Cardiac muscle cell (in vitro differentiated cells and primary cell): ENCODE measurements at regions not wholly inside any gene's neighbourhood (a gene's known extent, or its start where the extent isn't known, plus 50 kb on each side); places are given as distances from the start of the nearest gene placed in this dataset.

Experiments used
- DNase-seq, 2 donors: peaks; one replicate each; pipeline versions ENCODE4 v3.0.0 to v3.0.0-alpha.2; 2010 to 2017; ENCODE audit warnings: low read depth in 1 of 2, low spot score in 1 of 2
- H3K27ac ChIP-seq: fragments of 200-600 bp; sonication (generic); 2 replicates; pipeline ENCODE4 v1.5.1; 2016
- H3K27me3 ChIP-seq: fragments of 200-600 bp; sonication (generic); 2 replicates; pipeline ENCODE4 v1.6.0; 2016; ENCODE audit warnings: control low read depth
- H3K36me3 ChIP-seq: fragments of 200-600 bp; sonication (generic); 2 replicates; pipeline ENCODE4 v1.5.1; 2016; ENCODE audit warnings: control low read depth
- H3K4me1 ChIP-seq: fragments of 200-600 bp; sonication (generic); 2 replicates; pipeline ENCODE4 v1.8.1; 2017; ENCODE audit warnings: low read depth, mild to moderate bottlenecking, mixed run types
- H3K4me3 ChIP-seq: fragments of 200-600 bp; sonication (generic); 2 replicates; pipeline ENCODE4 v1.5.1; 2016; ENCODE audit warnings: mild to moderate bottlenecking
- H3K9me3 ChIP-seq: fragments of 200-600 bp; sonication (generic); 2 replicates; pipeline ENCODE4 v1.5.1; 2017; ENCODE audit warnings: low read depth, mild to moderate bottlenecking, control low read depth
- TF ChIP-seq, protein P1 (sequence below): IDR thresholded peaks from 2 replicates; pipeline ENCODE4 v1.5.1; 2012; ENCODE audit warnings: low read depth, mild to moderate bottlenecking, low read length

DNA sequence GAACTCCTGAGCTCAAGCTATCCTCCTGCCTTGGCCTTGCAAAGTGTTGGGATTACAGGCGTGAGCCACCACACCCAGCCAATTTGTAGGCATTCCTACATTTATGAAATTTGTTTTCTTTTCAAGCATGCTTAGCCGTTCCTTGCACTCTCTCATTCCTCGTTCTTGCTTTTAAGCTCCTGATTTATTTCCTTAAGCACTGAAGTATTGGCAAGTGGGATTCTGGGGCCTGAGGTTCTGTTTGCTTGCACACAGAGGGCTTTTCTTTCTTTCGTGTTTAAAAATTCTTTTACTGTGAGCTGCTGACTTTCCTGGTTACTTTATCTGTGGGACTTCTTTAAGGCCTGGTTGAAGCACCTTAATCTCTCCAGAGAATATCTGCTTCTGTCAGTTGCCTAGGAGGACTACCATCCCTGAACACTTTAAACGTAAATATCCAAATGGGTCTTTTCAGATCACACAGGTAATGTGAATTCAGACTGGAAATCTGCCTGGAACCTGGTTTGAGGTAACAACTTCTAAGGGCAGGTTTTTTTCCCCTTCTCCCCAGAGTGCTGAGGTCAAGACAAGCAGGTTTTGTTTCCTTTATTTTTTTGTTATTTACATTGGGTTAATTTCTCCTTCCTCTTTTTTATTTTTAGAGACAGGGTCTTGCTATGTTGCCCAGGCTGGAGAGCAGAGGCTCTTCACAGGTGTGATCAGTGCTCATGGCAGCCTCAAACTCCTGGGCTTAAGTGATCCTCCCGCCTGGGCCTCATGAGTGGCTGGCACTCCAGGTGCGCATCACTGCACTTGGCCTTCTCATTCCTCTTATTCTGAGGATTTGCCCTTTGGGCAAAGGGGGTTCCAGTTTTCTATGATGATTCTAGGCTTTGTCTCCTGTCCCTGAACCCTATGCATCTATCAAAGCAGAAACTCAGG is 102.9 kb downstream of the PFKFB3 start:
- TF ChIP-seq, protein P1, sequence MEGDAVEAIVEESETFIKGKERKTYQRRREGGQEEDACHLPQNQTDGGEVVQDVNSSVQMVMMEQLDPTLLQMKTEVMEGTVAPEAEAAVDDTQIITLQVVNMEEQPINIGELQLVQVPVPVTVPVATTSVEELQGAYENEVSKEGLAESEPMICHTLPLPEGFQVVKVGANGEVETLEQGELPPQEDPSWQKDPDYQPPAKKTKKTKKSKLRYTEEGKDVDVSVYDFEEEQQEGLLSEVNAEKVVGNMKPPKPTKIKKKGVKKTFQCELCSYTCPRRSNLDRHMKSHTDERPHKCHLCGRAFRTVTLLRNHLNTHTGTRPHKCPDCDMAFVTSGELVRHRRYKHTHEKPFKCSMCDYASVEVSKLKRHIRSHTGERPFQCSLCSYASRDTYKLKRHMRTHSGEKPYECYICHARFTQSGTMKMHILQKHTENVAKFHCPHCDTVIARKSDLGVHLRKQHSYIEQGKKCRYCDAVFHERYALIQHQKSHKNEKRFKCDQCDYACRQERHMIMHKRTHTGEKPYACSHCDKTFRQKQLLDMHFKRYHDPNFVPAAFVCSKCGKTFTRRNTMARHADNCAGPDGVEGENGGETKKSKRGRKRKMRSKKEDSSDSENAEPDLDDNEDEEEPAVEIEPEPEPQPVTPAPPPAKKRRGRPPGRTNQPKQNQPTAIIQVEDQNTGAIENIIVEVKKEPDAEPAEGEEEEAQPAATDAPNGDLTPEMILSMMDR: no peak
- peak in 1 of 2 donors; percentile 14 for DNase-seq
- peaks cover 24% of the 10 kb centered on the region for H3K4me1 ChIP-seq
- no peaks in the 10 kb centered on the region for H3K9me3 ChIP-seq
- H3K4me3 ChIP-seq: no peak overlapping the region
- peak overlapping the region; percentile 86 for H3K27ac ChIP-seq
- no peaks in the 10 kb centered on the region for H3K27me3 ChIP-seq
- no peaks in the 10 kb centered on the region for H3K36me3 ChIP-seq

DNA sequence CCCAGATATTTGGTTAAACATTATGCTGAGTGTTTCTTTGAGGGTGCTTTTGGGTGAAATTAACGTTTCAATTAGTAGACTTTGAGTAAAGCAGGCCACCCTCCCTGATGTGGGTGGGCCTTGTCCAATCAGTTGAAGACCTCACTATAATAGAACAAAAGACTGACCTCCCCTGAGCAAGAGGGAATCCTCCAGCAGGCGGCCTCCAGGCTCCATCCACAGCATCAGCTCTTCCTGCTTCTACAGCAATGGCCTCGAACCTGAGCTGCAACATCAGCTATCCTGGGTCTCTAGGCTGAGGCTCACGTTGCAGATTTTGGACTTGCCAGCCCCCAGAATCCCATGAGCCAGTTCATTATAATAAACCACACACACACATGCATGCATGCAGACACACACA is 104.2 kb downstream of the PFKFB3 start:
- DNase-seq: no peak
- Histone ChIP-seq H3K27me3 (no peaks in the 10 kb centered on the region), H3K4me3 (no peak overlapping the region), H3K9me3 (no peaks in the 10 kb centered on the region), H3K4me1 (peaks cover 35% of the 10 kb centered on the region), H3K36me3 (no peaks in the 10 kb centered on the region), H3K27ac (no peak overlapping the region)
- TF ChIP-seq, protein P1: no peak

DNA sequence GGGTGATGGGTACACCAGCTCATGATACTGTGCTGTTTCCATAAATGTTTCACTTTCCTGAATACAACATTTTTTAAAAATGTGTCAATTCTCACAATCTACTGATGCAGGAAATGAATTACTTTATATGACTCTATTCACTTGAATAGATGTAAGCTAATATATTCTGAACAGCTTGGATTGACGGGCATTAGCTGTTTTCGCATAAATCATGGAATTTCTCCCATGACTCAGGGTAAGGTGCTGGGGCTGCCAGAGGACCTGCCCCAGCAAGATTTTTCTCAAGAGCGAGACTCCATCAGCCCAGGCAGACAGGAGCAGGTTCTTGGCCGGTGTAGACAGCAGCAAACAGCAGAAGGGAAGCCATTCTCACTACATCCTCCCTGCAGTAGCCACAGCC is 107.1 kb downstream of the PFKFB3 start:
- H3K27me3 ChIP-seq: no peaks in the 10 kb centered on the region
- peak overlapping the region; percentile 95 for H3K27ac ChIP-seq
- TF ChIP-seq, protein P1: no peak
- H3K36me3 ChIP-seq: no peaks in the 10 kb centered on the region
- peaks cover 30% of the 10 kb centered on the region for H3K4me1 ChIP-seq
- DNase-seq: no peak
- H3K9me3 ChIP-seq: no peaks in the 10 kb centered on the region
- H3K4me3 ChIP-seq: no peak overlapping the region

DNA sequence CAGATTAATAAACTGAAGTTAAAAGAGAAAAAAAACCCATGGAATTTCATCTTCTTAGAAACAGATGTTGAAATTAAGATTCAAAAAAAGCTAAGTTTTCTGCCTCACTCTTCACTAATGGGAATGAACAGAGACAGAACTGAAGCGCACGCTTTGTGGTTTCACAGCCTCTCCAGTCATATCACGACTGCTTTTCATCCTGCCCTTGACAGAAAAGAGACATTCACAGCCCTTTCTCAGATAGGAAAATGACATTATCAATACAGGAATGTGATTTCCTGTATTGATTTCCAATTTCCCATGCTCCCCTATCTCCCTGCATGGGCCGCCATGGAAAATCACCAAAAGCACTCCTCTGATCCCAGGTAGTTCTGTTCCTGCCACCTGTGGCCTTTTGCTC is 108.2 kb downstream of the PFKFB3 start:
- Histone ChIP-seq H3K4me1 (peaks cover 25% of the 10 kb centered on the region), H3K4me3 (no peak overlapping the region), H3K36me3 (no peaks in the 10 kb centered on the region), H3K27ac (peak overlapping the region; percentile 95), H3K27me3 (no peaks in the 10 kb centered on the region), H3K9me3 (no peaks in the 10 kb centered on the region)
- TF ChIP-seq, protein P1: no peak
- DNase-seq: no peak

DNA sequence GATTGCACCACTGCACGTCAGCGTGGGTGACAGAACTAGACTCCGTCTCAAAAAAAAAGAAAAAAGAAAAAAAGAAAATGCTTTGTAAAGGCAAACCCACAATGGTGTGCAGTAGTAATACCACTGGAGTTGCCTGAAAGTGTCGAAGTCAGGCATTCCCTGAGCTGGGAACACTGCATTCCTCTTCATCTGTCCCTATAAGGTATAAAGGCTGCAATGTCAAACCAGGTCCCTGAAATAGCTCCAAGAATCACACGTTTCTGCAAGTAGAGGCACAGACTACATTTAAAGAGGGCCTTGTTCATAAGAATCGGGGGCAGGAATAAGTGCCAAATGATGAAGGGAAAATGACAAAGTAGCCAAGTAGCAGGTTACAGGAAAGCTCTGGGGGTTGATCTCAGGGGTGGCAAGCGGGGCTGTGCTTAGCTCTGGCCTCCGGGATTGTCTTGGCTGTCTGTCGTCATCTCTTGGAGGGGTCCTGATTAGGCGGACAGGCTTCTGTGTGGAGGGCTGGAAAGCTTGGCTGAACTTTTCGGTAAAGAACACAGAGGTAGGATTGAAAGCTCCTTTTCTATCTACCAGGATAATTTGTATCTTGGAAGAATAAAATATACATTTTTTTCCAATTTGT is 109.1 kb downstream of the PFKFB3 start:
- Histone ChIP-seq H3K36me3 (no peaks in the 10 kb centered on the region), H3K9me3 (no peaks in the 10 kb centered on the region), H3K27me3 (no peaks in the 10 kb centered on the region), H3K27ac (peak overlapping the region; percentile 95), H3K4me3 (no peak overlapping the region), H3K4me1 (peaks cover 25% of the 10 kb centered on the region)
- TF ChIP-seq, protein P1: no peak
- peak in 1 of 2 donors; percentile 68 for DNase-seq
